Esophagus muscularis mucosa (tissue), 4 donors: ENCODE measurements at regions not wholly inside any gene's neighbourhood (a gene's known extent, or its start where the extent isn't known, plus 50 kb on each side); places are given as distances from the start of the nearest gene placed in this dataset.

Experiments
- DNase-seq: peaks from one replicate; pipeline ENCODE4 v3.0.0-alpha.2; 2017; ENCODE audit errors: extremely low spot score
- H3K27ac ChIP-seq, 4 donors: fragments of 200-600 bp; sonication (generic); replicated peaks in 1 of 4; 1 replicate in 3 of 4; 2 replicates in 1 of 4; pipeline ENCODE4 v1.5.1; 2016 to 2019; ENCODE audit warnings: mild to moderate bottlenecking in 1 of 4
- H3K27me3 ChIP-seq, 4 donors: fragments of 200-600 bp; sonication (generic); one replicate each; pipeline versions ENCODE4 v1.5.1 to v1.6.0; 2016 to 2019
- H3K36me3 ChIP-seq, 4 donors: fragments of 200-600 bp; sonication (generic); one replicate each; pipeline ENCODE4 v1.5.1; 2016 to 2019
- H3K4me1 ChIP-seq, 4 donors: fragments of 200-600 bp; sonication (generic); one replicate each; pipeline ENCODE4 v1.5.1; 2016 to 2019
- H3K4me3 ChIP-seq, 4 donors: fragments of 200-600 bp; sonication (generic); 1 replicate in 2 of 4; 2 replicates in 2 of 4; pipeline ENCODE4 v1.5.1; 2016 to 2019; ENCODE audit warnings: mild to moderate bottlenecking in 4 of 4, moderate library complexity in 1 of 4
- H3K9me3 ChIP-seq, 4 donors: fragments of 200-600 bp; sonication (generic); 1 replicate in 3 of 4; 2 replicates in 1 of 4; pipeline ENCODE4 v1.5.1; 2016 to 2019
- CTCF ChIP-seq, 3 experiments: fragments of 200-600 bp in 2 of 3; fragments of 450-650 bp in 1 of 3; sonication (generic) in 2 of 3; IDR thresholded peaks; one replicate each; pipeline ENCODE4 v1.5.1; 2017 to 2019; ENCODE audit warnings: antibody characterized with exemption in 3 of 3, mild to moderate bottlenecking in 2 of 3, moderate library complexity in 1 of 3
- EP300 ChIP-seq: sonication (generic); formaldehyde crosslinking; IDR thresholded peaks from one replicate; pipeline ENCODE4 v1.6.1; 2017; ENCODE audit warnings: antibody characterized with exemption
- POLR2A ChIP-seq: fragments of 450-650 bp; IDR thresholded peaks from one replicate; pipeline ENCODE4 v1.6.1; 2017; ENCODE audit warnings: antibody characterized with exemption, moderate library complexity, mild to moderate bottlenecking, low read depth
- POLR2AphosphoS5 ChIP-seq, 2 donors: sonication (generic); formaldehyde crosslinking; IDR thresholded peaks; one replicate each; pipeline ENCODE4 v1.6.1; 2017; ENCODE audit warnings: antibody characterized with exemption in 2 of 2
- WGBS: methylation state at CpG from one replicate; pipeline ENCODE4 v1.1.5; 2018; 5-methylcytosine and 5-hydroxymethylcytosine counted together
- intact Hi-C: fragments of 100-400 bp; cut with DNase I; formaldehyde crosslinking; loops from one replicate; pipeline ENCODE4 v1.15.1; 2023

GRCh38 chr12:58184212-58184611 lies 242.8 kb downstream of the ATP23 start:
- intact Hi-C loops = no loop called here
- DNase-seq = no peak
- TF ChIP-seq EP300 (no peak), CTCF (IDR thresholded peaks at IDR 0.05) (no peak), POLR2A (no peak), POLR2AphosphoS5 (IDR thresholded peaks at IDR 0.05) (no peak)
- Histone ChIP-seq H3K4me3 (no peak overlapping the region), H3K27me3 (no peaks in the 10 kb centered on the region), H3K27ac (no peak overlapping the region), H3K36me3 (no peaks in the 10 kb centered on the region), H3K9me3 (peaks cover 0 to 5% (median 0%) of the 10 kb centered on the region in 4 donors), H3K4me1 (no peaks in the 10 kb centered on the region)

- DNase-seq = no peak
- Histone ChIP-seq H3K27ac (no peak overlapping the region), H3K4me3 (no peak overlapping the region), H3K4me1 (no peaks in the 10 kb centered on the region), H3K36me3 (no peaks in the 10 kb centered on the region), H3K27me3 (no peaks in the 10 kb centered on the region), H3K9me3 (peaks cover 0 to 5% (median under 1%) of the 10 kb centered on the region in 4 donors)
- TF ChIP-seq POLR2A (no peak), CTCF (IDR thresholded peaks at IDR 0.05) (no peak), POLR2AphosphoS5 (IDR thresholded peaks at IDR 0.05) (no peak), EP300 (no peak)
- WGBS = 85% methylated on average over 4 of the region's 4 CpGs
- intact Hi-C loops = no loop called here
Measured at GRCh38 chr12:58186401-58186800, 245.0 kb downstream of the ATP23 start.

- no peak overlapping the region for H3K4me3 ChIP-seq
- H3K27ac ChIP-seq = no peak overlapping the region
- peaks cover 0 to 6% (median 2%) of the 10 kb centered on the region in 4 donors for H3K9me3 ChIP-seq
- no peak for TF ChIP-seq CTCF (IDR thresholded peaks at IDR 0.05)
- no peak for TF ChIP-seq EP300
- TF ChIP-seq POLR2A = no peak
- TF ChIP-seq POLR2AphosphoS5 (IDR thresholded peaks at IDR 0.05) = no peak
- DNase-seq = no peak
- intact Hi-C loops = no loop called here
- WGBS = 73% methylated on average over 3 of the region's 3 CpGs
- no peaks in the 10 kb centered on the region for H3K27me3 ChIP-seq
- H3K4me1 ChIP-seq = no peaks in the 10 kb centered on the region
- H3K36me3 ChIP-seq = no peaks in the 10 kb centered on the region
Measured at GRCh38 chr12:58186914-58187313, 245.5 kb downstream of the ATP23 start.

GRCh38 chr12:58189030-58189429 lies 247.7 kb downstream of the ATP23 start:
- H3K4me3 ChIP-seq = no peak overlapping the region
- peaks cover 0 to 10% (median 3%) of the 10 kb centered on the region in 4 donors for H3K9me3 ChIP-seq
- no peaks in the 10 kb centered on the region for H3K4me1 ChIP-seq
- no peaks in the 10 kb centered on the region for H3K27me3 ChIP-seq
- no peak overlapping the region for H3K27ac ChIP-seq
- 70% methylated on average over 1 of the region's 1 CpG for WGBS
- no peaks in the 10 kb centered on the region for H3K36me3 ChIP-seq
- intact Hi-C loops = no loop called here
- TF ChIP-seq CTCF (IDR thresholded peaks at IDR 0.05) (no peak), EP300 (no peak), POLR2A (no peak), POLR2AphosphoS5 (IDR thresholded peaks at IDR 0.05) (no peak)
- DNase-seq = no peak

- WGBS = 85% methylated on average over 3 of the region's 3 CpGs
- no peaks in the 10 kb centered on the region for H3K27me3 ChIP-seq
- H3K27ac ChIP-seq = no peak overlapping the region
- H3K4me3 ChIP-seq = no peak overlapping the region
- H3K9me3 ChIP-seq = peaks cover 0 to 17% (median 6%) of the 10 kb centered on the region in 4 donors
- DNase-seq = no peak
- intact Hi-C loops = no loop called here
- no peaks in the 10 kb centered on the region for H3K36me3 ChIP-seq
- TF ChIP-seq CTCF (IDR thresholded peaks at IDR 0.05) (no peak), POLR2AphosphoS5 (IDR thresholded peaks at IDR 0.05) (no peak)
- H3K4me1 ChIP-seq = no peaks in the 10 kb centered on the region
Measured at GRCh38 chr12:58189893-58190292, 248.5 kb downstream of the ATP23 start.
